ENCODE measurements at regions not wholly inside any gene's neighbourhood (a gene's known extent, or its start where the extent isn't known, plus 50 kb on each side); places are given as distances from the start of the nearest gene placed in this dataset.

GRCh38 chr13:68056816-68057710 lies 826.9 kb upstream of the PCDH9 start:
- Histone ChIP-seq H3K4me1 (ENCODE audit: low read depth) (no peaks in the 10 kb centered on the region), H3K4me3 (no peak overlapping the region), H3K27ac (no peak overlapping the region), H3K27me3 (no peaks in the 10 kb centered on the region), H3K36me3 (no peaks in the 10 kb centered on the region), H3K9me3 (ENCODE audit: low read depth) (no peaks in the 10 kb centered on the region)
- no peak for TF ChIP-seq CTCF (IDR thresholded peaks at IDR 0.05; ENCODE audit: low read depth, low read length)
- peak in 1 of 2 donors; percentile 6 for DNase-seq (ENCODE audit: low read depth in 1 of 2, low spot score in 1 of 2)

DNA sequence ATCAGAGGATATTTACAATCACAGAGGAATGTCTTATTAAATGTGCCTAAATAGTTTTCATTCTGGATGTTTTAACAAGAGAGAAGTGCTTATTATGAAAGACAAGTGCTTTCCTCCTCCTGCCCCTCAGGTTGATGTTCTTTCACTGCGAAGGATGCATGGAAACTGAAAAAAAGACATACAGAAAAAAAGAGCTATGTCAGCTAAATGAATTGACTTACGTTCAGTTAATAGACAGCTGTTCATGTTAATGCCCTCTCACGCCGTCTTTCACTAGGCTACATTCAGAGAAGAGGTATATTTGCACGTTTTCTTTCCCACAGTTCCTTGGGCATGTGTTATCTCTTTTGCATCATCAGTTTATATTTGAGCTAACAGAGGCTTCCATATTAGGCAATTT lies 821.8 kb upstream of the PCDH9 start:
- no peak for TF ChIP-seq CTCF (IDR thresholded peaks at IDR 0.05; ENCODE audit: low read depth, low read length)
- no peak for DNase-seq (ENCODE audit: low read depth in 1 of 2, low spot score in 1 of 2)
- Histone ChIP-seq H3K27ac (no peak overlapping the region), H3K27me3 (no peaks in the 10 kb centered on the region), H3K4me3 (no peak overlapping the region), H3K36me3 (no peaks in the 10 kb centered on the region), H3K4me1 (ENCODE audit: low read depth) (no peaks in the 10 kb centered on the region), H3K9me3 (ENCODE audit: low read depth) (no peaks in the 10 kb centered on the region)

DNA sequence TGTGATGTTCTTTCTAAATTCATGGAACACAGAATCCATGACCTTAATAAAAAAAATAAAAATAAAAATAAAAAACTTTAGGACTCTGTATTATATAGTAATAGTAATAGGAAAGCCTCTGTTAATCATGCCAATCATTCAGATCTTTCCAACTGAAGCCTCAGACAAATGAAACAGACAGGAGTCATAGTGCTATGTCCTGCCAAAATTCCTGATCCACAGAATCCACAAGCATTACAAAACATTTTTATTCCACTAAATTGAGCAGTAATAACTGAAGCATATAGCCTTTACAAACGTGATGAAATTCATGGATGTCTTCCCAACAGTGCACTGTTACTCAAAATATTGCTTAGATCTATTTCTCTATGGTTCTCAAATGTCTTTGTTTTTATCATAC lies 820.6 kb upstream of the PCDH9 start:
- H3K4me3 ChIP-seq, result no peak overlapping the region
- H3K36me3 ChIP-seq, result no peaks in the 10 kb centered on the region
- DNase-seq (ENCODE audit: low read depth in 1 of 2, low spot score in 1 of 2), result no peak
- H3K27me3 ChIP-seq, result no peaks in the 10 kb centered on the region
- H3K4me1 ChIP-seq (ENCODE audit: low read depth), result no peaks in the 10 kb centered on the region
- no peaks in the 10 kb centered on the region for H3K9me3 ChIP-seq (ENCODE audit: low read depth)
- H3K27ac ChIP-seq, result no peak overlapping the region
- no peak for TF ChIP-seq CTCF (IDR thresholded peaks at IDR 0.05; ENCODE audit: low read depth, low read length)

DNA sequence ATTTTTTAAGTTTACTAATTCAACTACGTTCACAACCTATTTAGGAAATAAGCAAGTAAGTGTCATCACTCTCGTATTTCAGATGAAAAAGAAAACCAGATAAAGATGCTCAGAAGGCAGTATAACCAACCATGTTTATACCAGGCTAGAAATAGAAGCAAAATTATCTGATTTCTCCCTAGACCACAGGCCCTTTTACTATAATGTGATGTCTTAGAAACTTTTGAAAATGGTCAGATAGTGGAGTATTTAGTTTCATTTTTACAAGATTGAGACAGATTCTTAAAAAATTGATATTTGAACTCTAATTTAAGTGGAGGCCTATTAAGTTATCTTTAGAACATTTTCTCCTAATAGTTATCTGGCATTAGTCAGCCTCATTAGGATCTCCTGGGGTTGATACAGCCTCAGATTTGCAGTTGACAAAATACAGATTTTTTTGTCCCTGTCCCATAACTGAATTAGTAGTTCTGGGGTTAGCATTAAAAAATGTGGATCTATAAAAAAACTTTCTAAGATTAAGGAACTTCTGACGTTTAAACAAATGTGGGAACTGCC lies 818.7 kb upstream of the PCDH9 start:
- Histone ChIP-seq H3K27ac (no peak overlapping the region), H3K36me3 (no peaks in the 10 kb centered on the region), H3K9me3 (ENCODE audit: low read depth) (no peaks in the 10 kb centered on the region), H3K27me3 (no peaks in the 10 kb centered on the region), H3K4me3 (no peak overlapping the region), H3K4me1 (ENCODE audit: low read depth) (no peaks in the 10 kb centered on the region)
- no peak for TF ChIP-seq CTCF (IDR thresholded peaks at IDR 0.05; ENCODE audit: low read depth, low read length)
- no peak for DNase-seq (ENCODE audit: low read depth in 1 of 2, low spot score in 1 of 2)

GRCh38 chr13:68047889-68048288 lies 817.8 kb upstream of the PCDH9 start:
- DNase-seq (ENCODE audit: low read depth in 1 of 2, low spot score in 1 of 2), result no peak
- Histone ChIP-seq H3K9me3 (ENCODE audit: low read depth) (no peaks in the 10 kb centered on the region), H3K36me3 (no peaks in the 10 kb centered on the region), H3K27ac (no peak overlapping the region), H3K4me3 (no peak overlapping the region), H3K4me1 (ENCODE audit: low read depth) (no peaks in the 10 kb centered on the region), H3K27me3 (no peaks in the 10 kb centered on the region)
- TF ChIP-seq CTCF (IDR thresholded peaks at IDR 0.05; ENCODE audit: low read depth, low read length), result no peak
